Calu3 (cell line): ENCODE measurements at regions not wholly inside any gene's neighbourhood (a gene's known extent, or its start where the extent isn't known, plus 50 kb on each side); places are given as distances from the start of the nearest gene placed in this dataset.

Source experiments
- BruUV-seq: library from RNA; stranded (reverse); fragments of 400-500 nt; replicated peaks from 2 replicates; lab custom pipeline; 2021; lab: Mats Ljungman, UMichigan
- CTCF ChIA-PET: fragments of 300-600 bp; sonication (Branson Sonifier 250); formaldehyde crosslinking; loops from one replicate; lab custom pipeline; 2022; ENCODE audit warnings: antibody characterized with exemption; lab: Charles Lee
- DNase-seq: peaks from one replicate; pipeline ENCODE4 v3.0.0; 2022
- H3K27ac Mint-ChIP-seq: one replicate; pipeline ENCODE4 v1.8.0; 2022; ENCODE audit warnings: mixed read lengths; ENCODE audit not compliant: unreplicated experiment
- H3K27me3 Mint-ChIP-seq: one replicate; pipeline ENCODE4 v1.8.0; 2022; ENCODE audit warnings: mixed read lengths; ENCODE audit not compliant: unreplicated experiment
- H3K36me3 Mint-ChIP-seq: one replicate; pipeline ENCODE4 v1.8.0; 2022; ENCODE audit warnings: mild to moderate bottlenecking, moderate library complexity, mixed read lengths; ENCODE audit not compliant: insufficient read depth, unreplicated experiment
- H3K4me1 Mint-ChIP-seq: one replicate; pipeline ENCODE4 v1.8.0; 2022; ENCODE audit warnings: mild to moderate bottlenecking, low read depth, mixed read lengths; ENCODE audit not compliant: unreplicated experiment
- H3K4me3 Mint-ChIP-seq: one replicate; pipeline ENCODE4 v1.8.0; 2022; ENCODE audit warnings: mild to moderate bottlenecking, low read depth, moderate library complexity, mixed read lengths; ENCODE audit not compliant: unreplicated experiment
- H3K9me3 Mint-ChIP-seq: one replicate; pipeline ENCODE4 v1.8.0; 2022; ENCODE audit warnings: low read depth, mixed read lengths; ENCODE audit not compliant: unreplicated experiment
- CTCF ChIP-seq: fragments of 200-600 bp; IDR thresholded peaks from one replicate; pipeline ENCODE4 v1.8.0; 2022; ENCODE audit warnings: antibody characterized with exemption; ENCODE audit not compliant: unreplicated experiment
- intact Hi-C: fragments of 100-400 bp; cut with micrococcal nuclease; formaldehyde crosslinking; loops from one replicate; pipeline ENCODE4 v1.10.0; 2022; ENCODE audit not compliant: unreplicated experiment

DNA sequence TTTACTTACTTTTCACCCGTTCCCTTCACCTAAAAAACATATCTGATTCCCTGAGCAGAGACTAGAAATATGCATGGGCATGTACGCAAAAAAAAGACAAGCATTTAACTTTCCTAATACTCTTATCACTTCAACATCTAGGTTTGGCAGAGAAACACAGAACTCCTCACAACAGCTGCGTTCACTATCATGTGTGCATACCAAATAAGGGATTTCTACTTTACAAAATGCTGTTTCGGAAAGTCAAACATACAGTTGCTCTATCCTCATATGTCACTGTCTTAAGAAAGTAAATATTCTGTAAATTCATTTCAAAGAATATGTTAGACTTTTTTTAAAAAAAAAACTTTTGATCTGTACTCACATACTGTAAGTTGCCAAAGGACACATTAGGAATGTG is 65.1 kb upstream of the CBLB start:
- Mint-ChIP-seq H3K27ac (no peak overlapping the region), H3K27me3 (no peaks in the 10 kb centered on the region), H3K9me3 (no peaks in the 10 kb centered on the region), H3K36me3 (no peaks in the 10 kb centered on the region), H3K4me1 (no peaks in the 10 kb centered on the region), H3K4me3 (no peak overlapping the region)
- no peak for DNase-seq
- intact Hi-C loops = loop anchor here (10.0 kb wide), 1 partner anchor 151 kb away; no protein-coding TSS in a partner anchor
- no TSS peak for BruUV-seq
- CTCF ChIA-PET = no interaction called here
- TF ChIP-seq CTCF = no peak

- no peaks in the 10 kb centered on the region for H3K4me1 Mint-ChIP-seq
- intact Hi-C loops = loop anchor here (10.0 kb wide), 1 partner anchor 147 kb away; no protein-coding TSS in a partner anchor
- TF ChIP-seq CTCF = no peak
- no peaks in the 10 kb centered on the region for H3K27me3 Mint-ChIP-seq
- H3K36me3 Mint-ChIP-seq = no peaks in the 10 kb centered on the region
- no peak for DNase-seq
- CTCF ChIA-PET = no interaction called here
- no peaks in the 10 kb centered on the region for H3K9me3 Mint-ChIP-seq
- H3K27ac Mint-ChIP-seq = no peak overlapping the region
- no TSS peak for BruUV-seq
- no peak overlapping the region for H3K4me3 Mint-ChIP-seq
Measured at GRCh38 chr3:105938101-105938500, 69.3 kb upstream of the CBLB start.

- Mint-ChIP-seq H3K9me3 (no peaks in the 10 kb centered on the region), H3K4me3 (no peak overlapping the region), H3K36me3 (no peaks in the 10 kb centered on the region), H3K27me3 (no peaks in the 10 kb centered on the region), H3K27ac (no peak overlapping the region), H3K4me1 (no peaks in the 10 kb centered on the region)
- no peak for DNase-seq
- CTCF ChIA-PET = no interaction called here
- intact Hi-C loops = loop anchor here (10.0 kb wide), 1 partner anchor 146 kb away; no protein-coding TSS in a partner anchor
- BruUV-seq = no TSS peak
- no peak for TF ChIP-seq CTCF
Measured at GRCh38 chr3:105938806-105939205, 70.0 kb upstream of the CBLB start.

DNA sequence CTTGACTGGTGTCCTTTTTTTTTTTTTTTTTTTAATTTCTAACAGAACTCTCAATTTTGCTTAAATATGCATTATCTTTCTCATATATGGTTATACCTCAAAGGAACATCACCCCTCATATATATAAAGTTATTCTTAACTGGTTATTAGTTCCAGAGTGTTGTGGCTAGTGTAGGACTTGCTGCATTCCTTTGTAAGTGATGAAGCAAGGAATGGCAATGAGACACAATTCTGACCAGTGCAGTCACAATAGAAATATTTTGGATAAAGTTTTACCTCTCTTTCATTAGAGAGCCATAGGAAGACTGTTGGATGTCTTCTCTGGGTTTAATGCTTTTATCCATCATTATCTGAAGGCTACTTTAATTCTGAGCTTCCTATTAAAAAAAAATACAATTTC is 75.5 kb upstream of the CBLB start:
- Mint-ChIP-seq H3K4me3 (no peak overlapping the region), H3K36me3 (no peaks in the 10 kb centered on the region), H3K27ac (no peak overlapping the region), H3K4me1 (no peaks in the 10 kb centered on the region), H3K9me3 (no peaks in the 10 kb centered on the region), H3K27me3 (no peaks in the 10 kb centered on the region)
- no peak for TF ChIP-seq CTCF
- intact Hi-C loops = no loop called here
- BruUV-seq = no TSS peak
- no peak for DNase-seq
- CTCF ChIA-PET = no interaction called here
